Gastroesophageal sphincter (tissue), 3 donors: ENCODE measurements at regions not wholly inside any gene's neighbourhood (a gene's known extent, or its start where the extent isn't known, plus 50 kb on each side); places are given as distances from the start of the nearest gene placed in this dataset.

ENCODE experiments used
- POLR2A ChIP-seq, 2 donors: fragments of 450-650 bp; IDR thresholded peaks; one replicate each; pipeline ENCODE4 v1.6.1; 2017; ENCODE audit warnings: antibody characterized with exemption in 2 of 2, mild to moderate bottlenecking in 2 of 2, moderate library complexity in 1 of 2
- POLR2AphosphoS5 ChIP-seq: sonication (generic); formaldehyde crosslinking; IDR thresholded peaks from one replicate; pipeline ENCODE4 v1.6.1; 2017; ENCODE audit warnings: antibody characterized with exemption
- TF ChIP-seq, protein P1 (sequence below), 4 experiments: fragments of 200-600 bp in 2 of 4; fragments of 450-650 bp in 2 of 4; sonication (generic) in 1 of 4; IDR thresholded peaks; one replicate each; pipeline ENCODE4 v1.5.1; 2017 to 2019; ENCODE audit warnings: antibody characterized with exemption in 4 of 4, mild to moderate bottlenecking in 2 of 4, moderate library complexity in 2 of 4

DNA sequence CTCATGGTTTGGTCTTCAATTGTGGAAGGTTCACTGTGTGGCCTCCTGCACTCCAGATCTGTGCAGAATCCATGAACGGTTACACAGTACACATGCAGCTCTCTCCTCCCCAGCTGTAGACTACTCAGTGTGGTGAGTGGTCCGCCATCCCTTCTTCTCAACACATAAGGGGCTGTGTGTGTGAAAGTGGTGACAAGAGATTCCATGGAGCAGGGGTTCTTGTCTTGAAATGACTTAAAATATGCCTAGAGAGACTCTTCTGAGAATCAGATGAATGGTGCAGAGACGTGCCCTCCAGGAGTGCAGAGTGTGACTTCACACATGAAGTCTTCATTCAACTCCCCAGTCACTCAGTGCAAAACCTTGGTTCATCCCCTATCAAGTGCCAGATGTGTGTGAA lies 151.0 kb upstream of the COPS8 start:
- TF ChIP-seq, protein P1, sequence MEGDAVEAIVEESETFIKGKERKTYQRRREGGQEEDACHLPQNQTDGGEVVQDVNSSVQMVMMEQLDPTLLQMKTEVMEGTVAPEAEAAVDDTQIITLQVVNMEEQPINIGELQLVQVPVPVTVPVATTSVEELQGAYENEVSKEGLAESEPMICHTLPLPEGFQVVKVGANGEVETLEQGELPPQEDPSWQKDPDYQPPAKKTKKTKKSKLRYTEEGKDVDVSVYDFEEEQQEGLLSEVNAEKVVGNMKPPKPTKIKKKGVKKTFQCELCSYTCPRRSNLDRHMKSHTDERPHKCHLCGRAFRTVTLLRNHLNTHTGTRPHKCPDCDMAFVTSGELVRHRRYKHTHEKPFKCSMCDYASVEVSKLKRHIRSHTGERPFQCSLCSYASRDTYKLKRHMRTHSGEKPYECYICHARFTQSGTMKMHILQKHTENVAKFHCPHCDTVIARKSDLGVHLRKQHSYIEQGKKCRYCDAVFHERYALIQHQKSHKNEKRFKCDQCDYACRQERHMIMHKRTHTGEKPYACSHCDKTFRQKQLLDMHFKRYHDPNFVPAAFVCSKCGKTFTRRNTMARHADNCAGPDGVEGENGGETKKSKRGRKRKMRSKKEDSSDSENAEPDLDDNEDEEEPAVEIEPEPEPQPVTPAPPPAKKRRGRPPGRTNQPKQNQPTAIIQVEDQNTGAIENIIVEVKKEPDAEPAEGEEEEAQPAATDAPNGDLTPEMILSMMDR (IDR thresholded peaks at IDR 0.05) = no peak
- no peak for TF ChIP-seq POLR2A (IDR thresholded peaks at IDR 0.05)
- no peak for TF ChIP-seq POLR2AphosphoS5
